Sigmoid colon (tissue), 6 donors: ENCODE measurements at regions not wholly inside any gene's neighbourhood (a gene's known extent, or its start where the extent isn't known, plus 50 kb on each side); places are given as distances from the start of the nearest gene placed in this dataset.

Source experiments
- DNase-seq: peaks from one replicate; pipeline ENCODE4 v3.0.0-alpha.2; 2019
- H3K27ac ChIP-seq, 4 donors: fragments of 200-600 bp; sonication (generic); one replicate each; pipeline ENCODE4 v1.5.1; 2016 to 2019; ENCODE audit warnings: mild to moderate bottlenecking in 1 of 4
- H3K27me3 ChIP-seq, 3 donors: fragments of 200-600 bp; sonication (generic); one replicate each; pipeline ENCODE4 v1.5.1; 2019; ENCODE audit warnings: mild to moderate bottlenecking in 1 of 3
- H3K36me3 ChIP-seq, 4 donors: fragments of 200-600 bp; sonication (generic); one replicate each; pipeline ENCODE4 v1.5.1; 2016 to 2019
- H3K4me1 ChIP-seq, 4 donors: fragments of 200-600 bp; sonication (generic); one replicate each; pipeline ENCODE4 v1.5.1; 2017 to 2019
- H3K4me3 ChIP-seq, 4 donors: fragments of 200-600 bp; sonication (generic); one replicate each; pipeline ENCODE4 v1.5.1; 2017 to 2019; ENCODE audit warnings: mild to moderate bottlenecking in 2 of 4, moderate library complexity in 1 of 4
- H3K9me3 ChIP-seq, 4 donors: fragments of 200-600 bp in 3 of 4; sonication (generic) in 3 of 4; one replicate each; pipeline versions ENCODE4 v1.5.1 to v1.6.1; 2013 to 2019
- CTCF ChIP-seq, 4 experiments: fragments of 450-650 bp in 3 of 4; fragments of 200-600 bp in 1 of 4; IDR thresholded peaks; one replicate each; pipeline ENCODE4 v1.5.1; 2016 to 2019; ENCODE audit warnings: antibody characterized with exemption in 4 of 4, mild to moderate bottlenecking in 3 of 4, moderate library complexity in 2 of 4
- EP300 ChIP-seq, 4 donors: sonication (generic); formaldehyde crosslinking; IDR thresholded peaks; one replicate each; pipeline ENCODE4 v1.6.1; 2017; ENCODE audit warnings: antibody characterized with exemption in 4 of 4
- POLR2A ChIP-seq, 2 donors: fragments of 450-650 bp; IDR thresholded peaks; one replicate each; pipeline ENCODE4 v1.6.1; 2016; ENCODE audit warnings: antibody characterized with exemption in 2 of 2, mild to moderate bottlenecking in 2 of 2, moderate library complexity in 2 of 2
- POLR2AphosphoS5 ChIP-seq, 4 donors: sonication (generic); formaldehyde crosslinking; IDR thresholded peaks; one replicate each; pipeline ENCODE4 v1.6.1; 2017; ENCODE audit warnings: antibody characterized with exemption in 4 of 4
- WGBS, 2 donors: extraction: QIAGEN DNeasy Blood & Tissue Kit; methylation state at CpG; one replicate each; pipeline ENCODE4 v1.1.7; 2013; 5-methylcytosine and 5-hydroxymethylcytosine counted together
- intact Hi-C: fragments of 100-400 bp; cut with DNase I; formaldehyde crosslinking; loops from one replicate; pipeline ENCODE4 v1.15.1; 2023
- donor health status: healthy with polysubstance abuse.
- donor health status: healthy.

DNA sequence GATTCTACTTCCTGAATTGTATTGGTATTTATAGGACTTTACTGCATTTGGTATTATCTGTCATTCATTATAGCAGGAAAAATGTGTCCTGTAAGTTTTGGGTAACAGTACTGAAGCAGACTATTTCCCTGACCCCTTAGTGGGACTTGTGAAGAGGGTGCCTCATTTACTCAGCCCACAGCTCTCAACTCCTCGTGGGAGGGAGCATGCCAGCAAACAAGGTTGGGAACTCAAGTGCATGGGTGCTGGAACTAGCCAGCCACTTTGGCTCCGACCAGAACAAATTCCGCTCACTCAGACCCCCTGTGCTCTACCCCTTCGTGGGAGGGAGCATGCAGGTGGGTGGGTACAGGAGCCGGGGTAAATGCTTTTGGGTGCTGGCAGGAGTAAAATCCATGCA is 1773.5 kb upstream of the WWC1 start:
- Histone ChIP-seq H3K4me3 (no peak overlapping the region), H3K4me1 (no peaks in the 10 kb centered on the region), H3K36me3 (no peaks in the 10 kb centered on the region), H3K27me3 (no peaks in the 10 kb centered on the region), H3K9me3 (no peaks in the 10 kb centered on the region), H3K27ac (no peak overlapping the region)
- 71 to 75% methylated on average over 5 of the region's 5 CpGs for WGBS, 2 donors
- no peak for TF ChIP-seq POLR2AphosphoS5 (IDR thresholded peaks at IDR 0.05)
- no peak for TF ChIP-seq POLR2A (IDR thresholded peaks at IDR 0.05)
- no peak for TF ChIP-seq EP300 (IDR thresholded peaks at IDR 0.05)
- TF ChIP-seq CTCF (IDR thresholded peaks at IDR 0.05) = no peak
- intact Hi-C loops = no loop called here
- no peak for DNase-seq

GRCh38 chr5:166523206-166523605 is 1768.2 kb upstream of the WWC1 start:
- intact Hi-C loops = no loop called here
- no peaks in the 10 kb centered on the region for H3K9me3 ChIP-seq
- H3K4me1 ChIP-seq = no peaks in the 10 kb centered on the region
- H3K27me3 ChIP-seq = no peaks in the 10 kb centered on the region
- TF ChIP-seq EP300 (IDR thresholded peaks at IDR 0.05) = no peak
- no peak for TF ChIP-seq POLR2A (IDR thresholded peaks at IDR 0.05)
- TF ChIP-seq POLR2AphosphoS5 (IDR thresholded peaks at IDR 0.05) = no peak
- no peak for TF ChIP-seq CTCF (IDR thresholded peaks at IDR 0.05)
- H3K27ac ChIP-seq = no peak overlapping the region
- WGBS, 2 donors = 85 to 89% methylated on average over 2 of the region's 2 CpGs
- H3K36me3 ChIP-seq = no peaks in the 10 kb centered on the region
- DNase-seq = no peak
- no peak overlapping the region for H3K4me3 ChIP-seq

GRCh38 chr5:166529200-166529599 is 1762.2 kb upstream of the WWC1 start:
- DNase-seq = no peak
- H3K27ac ChIP-seq = no peak overlapping the region
- H3K4me1 ChIP-seq = no peaks in the 10 kb centered on the region
- no peaks in the 10 kb centered on the region for H3K9me3 ChIP-seq
- no peaks in the 10 kb centered on the region for H3K36me3 ChIP-seq
- 41 to 50% methylated on average over 2 of the region's 2 CpGs for whole genome bisulfite sequencing, 2 donors
- no peaks in the 10 kb centered on the region for H3K27me3 ChIP-seq
- intact Hi-C loops = no loop called here
- TF ChIP-seq POLR2AphosphoS5 (IDR thresholded peaks at IDR 0.05) (no peak), POLR2A (IDR thresholded peaks at IDR 0.05) (no peak), EP300 (IDR thresholded peaks at IDR 0.05) (no peak), CTCF (IDR thresholded peaks at IDR 0.05) (no peak)
- no peak overlapping the region for H3K4me3 ChIP-seq

- intact Hi-C loops = no loop called here
- WGBS, 2 donors = 76 to 77% methylated on average over 5 of the region's 5 CpGs
- Histone ChIP-seq H3K27ac (no peak overlapping the region), H3K4me1 (no peaks in the 10 kb centered on the region), H3K27me3 (no peaks in the 10 kb centered on the region), H3K4me3 (no peak overlapping the region), H3K36me3 (no peaks in the 10 kb centered on the region), H3K9me3 (no peaks in the 10 kb centered on the region)
- TF ChIP-seq POLR2A (IDR thresholded peaks at IDR 0.05) (no peak), EP300 (IDR thresholded peaks at IDR 0.05) (no peak), CTCF (IDR thresholded peaks at IDR 0.05) (no peak), POLR2AphosphoS5 (IDR thresholded peaks at IDR 0.05) (no peak)
- DNase-seq = no peak
Observed at GRCh38 chr5:166532456-166533220, 1758.8 kb upstream of the WWC1 start.

- intact Hi-C loops = no loop called here
- 13 to 36% methylated on average over 3 of the region's 3 CpGs for WGBS, 2 donors
- Histone ChIP-seq H3K27ac (no peak overlapping the region), H3K4me3 (no peak overlapping the region), H3K36me3 (no peaks in the 10 kb centered on the region), H3K4me1 (no peaks in the 10 kb centered on the region), H3K27me3 (no peaks in the 10 kb centered on the region), H3K9me3 (no peaks in the 10 kb centered on the region)
- DNase-seq = no peak
- TF ChIP-seq POLR2AphosphoS5 (IDR thresholded peaks at IDR 0.05) (no peak), EP300 (IDR thresholded peaks at IDR 0.05) (no peak), CTCF (IDR thresholded peaks at IDR 0.05) (no peak), POLR2A (IDR thresholded peaks at IDR 0.05) (no peak)
Observed at GRCh38 chr5:166535641-166536040, 1755.8 kb upstream of the WWC1 start.
